SK-N-SH treated with all-trans-retinoic acid at 6 μM for 48 hours (cell line): ENCODE measurements at regions not wholly inside any gene's neighbourhood (a gene's known extent, or its start where the extent isn't known, plus 50 kb on each side); places are given as distances from the start of the nearest gene placed in this dataset.

Experiments used
- ARNTL ChIP-seq: fragments of 450-650 bp; formaldehyde crosslinking; IDR thresholded peaks from 2 replicates; pipeline ENCODE4 v1.5.0; 2020; ENCODE audit warnings: low read depth, mild to moderate bottlenecking, moderate library complexity, borderline replicate concordance
- ESRRG ChIP-seq: fragments of 250-450 bp; sonication (Bioruptor Pico); IDR thresholded peaks from 2 replicates; pipeline ENCODE4 v1.6.1; 2021; ENCODE audit warnings: mild to moderate bottlenecking
- GLIS3 ChIP-seq: fragments of 250-450 bp; sonication (Bioruptor Pico); IDR thresholded peaks from 2 replicates; pipeline ENCODE4 v1.5.0; 2020; ENCODE audit warnings: mild to moderate bottlenecking, moderate library complexity
- PPARA ChIP-seq: fragments of 250-450 bp; sonication (Bioruptor Pico); IDR thresholded peaks from 2 replicates; pipeline ENCODE4 v1.5.0; 2020; ENCODE audit warnings: mild to moderate bottlenecking, borderline replicate concordance
- RARB ChIP-seq: fragments of 250-450 bp; sonication (Bioruptor Pico); IDR thresholded peaks from 2 replicates; pipeline ENCODE4 v1.8.0; 2021; ENCODE audit warnings: mild to moderate bottlenecking, moderate library complexity
- ZFP3 ChIP-seq: fragments of 250-450 bp; sonication (Bioruptor Pico); IDR thresholded peaks from 2 replicates; pipeline ENCODE4 v1.5.0; 2020; ENCODE audit warnings: mild to moderate bottlenecking, moderate library complexity
- ZFP30 ChIP-seq: fragments of 450-650 bp; formaldehyde crosslinking; IDR thresholded peaks from 2 replicates; pipeline ENCODE4 v1.5.0; 2022; ENCODE audit warnings: mild to moderate bottlenecking, moderate library complexity
- ZNF565 ChIP-seq: fragments of 450-650 bp; formaldehyde crosslinking; conservative IDR thresholded peaks from 2 replicates; pipeline ENCODE4 v1.5.0; 2020; ENCODE audit warnings: low read depth, mild to moderate bottlenecking, moderate library complexity
- ZNF70 ChIP-seq: fragments of 450-650 bp; formaldehyde crosslinking; IDR thresholded peaks from 2 replicates; pipeline ENCODE4 v1.5.0; 2020; ENCODE audit warnings: mild to moderate bottlenecking, moderate library complexity
- ZNF8 ChIP-seq: fragments of 450-650 bp; formaldehyde crosslinking; IDR thresholded peaks from 2 replicates; pipeline ENCODE4 v1.5.0; 2020; ENCODE audit warnings: mild to moderate bottlenecking, moderate library complexity
- TF ChIP-seq, protein P1 (sequence below): fragments of 250-450 bp; sonication (Bioruptor Pico); IDR thresholded peaks from 2 replicates; pipeline ENCODE4 v1.8.0; 2020; ENCODE audit warnings: mild to moderate bottlenecking, moderate library complexity, borderline replicate concordance
- TF ChIP-seq, protein P2 (sequence below): fragments of 250-450 bp; sonication (Bioruptor Pico); IDR thresholded peaks from 2 replicates; pipeline ENCODE4 v1.8.0; 2021; ENCODE audit warnings: low read depth, mild to moderate bottlenecking, moderate library complexity, borderline replicate concordance
- TF ChIP-seq, protein P3 (sequence below): fragments of 250-450 bp; sonication (Bioruptor Pico); IDR thresholded peaks from 2 replicates; pipeline ENCODE4 v1.5.1; 2020; ENCODE audit warnings: low read depth, mild to moderate bottlenecking, moderate library complexity

GRCh38 chr17:74055508-74056160, 147.8 kb upstream of the RPL38 start:
- TF ChIP-seq ZNF70: no peak
- TF ChIP-seq ZFP30 (CRISPR knock-in tag): no peak
- no peak for TF ChIP-seq ZNF8
- no peak for TF ChIP-seq GLIS3 (CRISPR knock-in tag)
- TF ChIP-seq ARNTL (CRISPR knock-in tag): no peak
- TF ChIP-seq, protein P1, sequence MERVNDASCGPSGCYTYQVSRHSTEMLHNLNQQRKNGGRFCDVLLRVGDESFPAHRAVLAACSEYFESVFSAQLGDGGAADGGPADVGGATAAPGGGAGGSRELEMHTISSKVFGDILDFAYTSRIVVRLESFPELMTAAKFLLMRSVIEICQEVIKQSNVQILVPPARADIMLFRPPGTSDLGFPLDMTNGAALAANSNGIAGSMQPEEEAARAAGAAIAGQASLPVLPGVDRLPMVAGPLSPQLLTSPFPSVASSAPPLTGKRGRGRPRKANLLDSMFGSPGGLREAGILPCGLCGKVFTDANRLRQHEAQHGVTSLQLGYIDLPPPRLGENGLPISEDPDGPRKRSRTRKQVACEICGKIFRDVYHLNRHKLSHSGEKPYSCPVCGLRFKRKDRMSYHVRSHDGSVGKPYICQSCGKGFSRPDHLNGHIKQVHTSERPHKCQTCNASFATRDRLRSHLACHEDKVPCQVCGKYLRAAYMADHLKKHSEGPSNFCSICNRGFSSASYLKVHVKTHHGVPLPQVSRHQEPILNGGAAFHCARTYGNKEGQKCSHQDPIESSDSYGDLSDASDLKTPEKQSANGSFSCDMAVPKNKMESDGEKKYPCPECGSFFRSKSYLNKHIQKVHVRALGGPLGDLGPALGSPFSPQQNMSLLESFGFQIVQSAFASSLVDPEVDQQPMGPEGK (CRISPR knock-in tag): no peak
- TF ChIP-seq PPARA (CRISPR knock-in tag): no peak
- TF ChIP-seq, protein P2, sequence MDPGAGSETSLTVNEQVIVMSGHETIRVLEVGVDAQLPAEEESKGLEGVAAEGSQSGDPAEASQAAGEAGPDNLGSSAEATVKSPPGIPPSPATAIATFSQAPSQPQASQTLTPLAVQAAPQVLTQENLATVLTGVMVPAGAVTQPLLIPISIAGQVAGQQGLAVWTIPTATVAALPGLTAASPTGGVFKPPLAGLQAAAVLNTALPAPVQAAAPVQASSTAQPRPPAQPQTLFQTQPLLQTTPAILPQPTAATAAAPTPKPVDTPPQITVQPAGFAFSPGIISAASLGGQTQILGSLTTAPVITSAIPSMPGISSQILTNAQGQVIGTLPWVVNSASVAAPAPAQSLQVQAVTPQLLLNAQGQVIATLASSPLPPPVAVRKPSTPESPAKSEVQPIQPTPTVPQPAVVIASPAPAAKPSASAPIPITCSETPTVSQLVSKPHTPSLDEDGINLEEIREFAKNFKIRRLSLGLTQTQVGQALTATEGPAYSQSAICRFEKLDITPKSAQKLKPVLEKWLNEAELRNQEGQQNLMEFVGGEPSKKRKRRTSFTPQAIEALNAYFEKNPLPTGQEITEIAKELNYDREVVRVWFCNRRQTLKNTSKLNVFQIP (CRISPR knock-in tag): no peak
- TF ChIP-seq, protein P3, sequence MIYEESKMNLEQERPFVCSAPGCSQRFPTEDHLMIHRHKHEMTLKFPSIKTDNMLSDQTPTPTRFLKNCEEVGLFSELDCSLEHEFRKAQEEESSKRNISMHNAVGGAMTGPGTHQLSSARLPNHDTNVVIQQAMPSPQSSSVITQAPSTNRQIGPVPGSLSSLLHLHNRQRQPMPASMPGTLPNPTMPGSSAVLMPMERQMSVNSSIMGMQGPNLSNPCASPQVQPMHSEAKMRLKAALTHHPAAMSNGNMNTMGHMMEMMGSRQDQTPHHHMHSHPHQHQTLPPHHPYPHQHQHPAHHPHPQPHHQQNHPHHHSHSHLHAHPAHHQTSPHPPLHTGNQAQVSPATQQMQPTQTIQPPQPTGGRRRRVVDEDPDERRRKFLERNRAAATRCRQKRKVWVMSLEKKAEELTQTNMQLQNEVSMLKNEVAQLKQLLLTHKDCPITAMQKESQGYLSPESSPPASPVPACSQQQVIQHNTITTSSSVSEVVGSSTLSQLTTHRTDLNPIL (CRISPR knock-in tag): no peak
- no peak for TF ChIP-seq ESRRG (CRISPR knock-in tag)
- TF ChIP-seq RARB: no peak
- TF ChIP-seq ZNF565: no peak
- no peak for TF ChIP-seq ZFP3
